ENCODE measurements at regions not wholly inside any gene's neighbourhood (a gene's known extent, or its start where the extent isn't known, plus 50 kb on each side); places are given as distances from the start of the nearest gene placed in this dataset.
"Not testable (repeated sequence)": the region's sequence is repeated elsewhere in the genome, so short reads cannot be mapped to it uniquely, and the experiment has no call there.

DNA sequence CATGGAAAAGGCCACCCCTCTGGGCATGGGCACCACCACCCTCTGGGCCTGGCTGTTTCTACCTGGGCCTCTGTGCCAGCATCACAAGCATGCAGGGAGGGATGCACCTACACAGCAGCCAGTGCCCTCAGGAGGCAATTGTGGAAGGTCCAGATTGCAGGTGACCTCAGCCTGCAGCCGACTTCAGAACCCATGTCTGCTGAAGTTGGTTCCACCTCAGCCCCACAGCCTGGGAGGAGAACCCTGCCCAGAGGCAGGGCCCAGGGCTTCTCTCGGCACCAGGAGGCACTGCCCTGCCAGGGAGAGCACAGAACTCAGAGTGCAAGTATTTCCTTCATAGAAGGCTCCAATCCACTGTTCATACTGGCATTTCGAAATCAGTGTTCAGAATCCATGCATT, 149.8 kb downstream of the TTLL2 start:
- Histone ChIP-seq H3K79me2 (ENCODE audit: low read length) (no peaks in the 10 kb centered on the region), H3K4me2 (ENCODE audit: low read depth, low read length, poor library complexity, severe bottlenecking) (no peak overlapping the region), H3K9ac (ENCODE audit: low read length) (no peak overlapping the region), H3K9me3 (ENCODE audit: low read length) (no peaks in the 10 kb centered on the region), H3K4me3 (ENCODE audit: low read length) (no peak overlapping the region), H3K4me1 (ENCODE audit: low read length) (no peaks in the 10 kb centered on the region), H3K27me3 (ENCODE audit: low read length) (no peaks in the 10 kb centered on the region), H3K9me2 (replicated peaks; ENCODE audit: insufficient read depth, low read length) (no peaks in the 10 kb centered on the region), H2AFZ (ENCODE audit: low read length) (no peak overlapping the region), H4K20me1 (ENCODE audit: insufficient read depth, low read depth, low read length) (no peaks in the 10 kb centered on the region), H3K27ac (ENCODE audit: low read length) (no peak overlapping the region), H3K36me3 (ENCODE audit: insufficient read depth, low read length) (no peaks in the 10 kb centered on the region)
- DNase-seq = no peak

GRCh38 chr6:167475947-167476346, 151.1 kb downstream of the TTLL2 start:
- Histone ChIP-seq H3K27me3 (ENCODE audit: low read length) (no peaks in the 10 kb centered on the region), H3K4me2 (ENCODE audit: low read depth, low read length, poor library complexity, severe bottlenecking) (no peak overlapping the region), H3K27ac (ENCODE audit: low read length) (no peak overlapping the region), H3K4me1 (ENCODE audit: low read length) (no peaks in the 10 kb centered on the region), H3K9me2 (replicated peaks; ENCODE audit: insufficient read depth, low read length) (no peaks in the 10 kb centered on the region), H3K79me2 (ENCODE audit: low read length) (no peaks in the 10 kb centered on the region), H4K20me1 (ENCODE audit: insufficient read depth, low read depth, low read length) (no peaks in the 10 kb centered on the region), H3K9ac (ENCODE audit: low read length) (no peak overlapping the region), H3K36me3 (ENCODE audit: insufficient read depth, low read length) (no peaks in the 10 kb centered on the region), H3K4me3 (ENCODE audit: low read length) (no peak overlapping the region), H3K9me3 (ENCODE audit: low read length) (no peaks in the 10 kb centered on the region), H2AFZ (ENCODE audit: low read length) (no peak overlapping the region)
- no peak for DNase-seq

- no peak overlapping the region for H3K4me2 ChIP-seq (ENCODE audit: low read depth, low read length, poor library complexity, severe bottlenecking)
- DNase-seq = no peak
- no peak overlapping the region for H2AFZ ChIP-seq (ENCODE audit: low read length)
- no peak overlapping the region for H3K9ac ChIP-seq (ENCODE audit: low read length)
- no peaks in the 10 kb centered on the region for H3K9me2 ChIP-seq (replicated peaks; ENCODE audit: insufficient read depth, low read length)
- H3K4me3 ChIP-seq (ENCODE audit: low read length) = no peak overlapping the region
- no peaks in the 10 kb centered on the region for H3K27me3 ChIP-seq (ENCODE audit: low read length)
- H3K9me3 ChIP-seq (ENCODE audit: low read length) = no peaks in the 10 kb centered on the region
- H3K79me2 ChIP-seq (ENCODE audit: low read length) = no peaks in the 10 kb centered on the region
- H3K4me1 ChIP-seq (ENCODE audit: low read length) = no peaks in the 10 kb centered on the region
- H3K27ac ChIP-seq (ENCODE audit: low read length) = no peak overlapping the region
- no peaks in the 10 kb centered on the region for H4K20me1 ChIP-seq (ENCODE audit: insufficient read depth, low read depth, low read length)
- H3K36me3 ChIP-seq (ENCODE audit: insufficient read depth, low read length) = no peaks in the 10 kb centered on the region
These were observed 152.1 kb downstream of the TTLL2 start for GRCh38 chr6:167476844-167477595.

DNA sequence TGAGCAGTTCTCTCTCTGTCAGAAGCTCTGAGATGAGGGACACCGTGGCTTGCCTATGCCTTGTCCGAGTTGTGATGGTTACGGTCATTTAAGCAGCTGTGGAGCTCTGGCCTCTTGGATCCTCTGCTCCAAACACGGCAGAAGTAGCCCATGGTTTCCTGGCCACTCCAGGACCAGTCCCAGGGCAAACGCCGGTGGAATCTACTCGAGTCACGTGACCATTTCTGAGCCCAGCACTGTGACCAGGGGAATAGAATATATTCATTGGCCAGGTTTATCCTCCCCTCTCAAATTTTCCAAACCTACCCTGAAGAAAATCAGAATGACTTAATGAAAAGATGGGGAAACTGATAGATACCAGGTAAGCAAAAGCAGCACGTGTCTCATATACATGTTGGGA, 152.8 kb downstream of the TTLL2 start:
- Histone ChIP-seq H4K20me1 (ENCODE audit: insufficient read depth, low read depth, low read length) (no peaks in the 10 kb centered on the region), H3K4me2 (ENCODE audit: low read depth, low read length, poor library complexity, severe bottlenecking) (no peak overlapping the region), H3K9me2 (replicated peaks; ENCODE audit: insufficient read depth, low read length) (no peaks in the 10 kb centered on the region), H3K27me3 (ENCODE audit: low read length) (no peaks in the 10 kb centered on the region), H3K4me1 (ENCODE audit: low read length) (no peaks in the 10 kb centered on the region), H3K27ac (ENCODE audit: low read length) (no peak overlapping the region), H3K36me3 (ENCODE audit: insufficient read depth, low read length) (no peaks in the 10 kb centered on the region), H3K4me3 (ENCODE audit: low read length) (no peak overlapping the region), H2AFZ (ENCODE audit: low read length) (no peak overlapping the region), H3K79me2 (ENCODE audit: low read length) (no peaks in the 10 kb centered on the region), H3K9me3 (ENCODE audit: low read length) (no peaks in the 10 kb centered on the region), H3K9ac (ENCODE audit: low read length) (no peak overlapping the region)
- no peak for DNase-seq

DNA sequence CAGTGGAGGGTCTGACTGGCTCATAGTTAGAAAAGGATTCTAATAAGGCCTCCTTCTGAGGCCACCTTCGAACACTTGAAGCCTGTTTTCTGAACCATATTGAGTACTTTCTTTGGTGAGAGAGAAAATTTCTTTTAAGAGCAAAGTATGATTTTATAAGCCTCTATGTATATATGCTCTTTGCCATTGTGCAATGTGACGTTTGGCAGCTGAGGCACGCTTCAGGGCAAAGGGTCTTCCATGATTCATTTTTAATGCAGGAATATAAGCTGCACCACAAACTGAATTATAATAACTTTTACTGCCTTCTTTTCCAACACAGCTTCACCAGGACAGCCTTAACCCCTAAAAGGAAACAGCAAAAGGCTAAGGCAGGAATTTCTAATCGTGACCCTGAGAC, 154.4 kb downstream of the TTLL2 start:
- no peak for DNase-seq
- Histone ChIP-seq H3K27me3 (ENCODE audit: low read length) (no peaks in the 10 kb centered on the region), H4K20me1 (ENCODE audit: insufficient read depth, low read depth, low read length) (no peaks in the 10 kb centered on the region), H3K27ac (ENCODE audit: low read length) (no peak overlapping the region), H3K9me3 (ENCODE audit: low read length) (no peaks in the 10 kb centered on the region), H3K9me2 (replicated peaks; ENCODE audit: insufficient read depth, low read length) (no peaks in the 10 kb centered on the region), H2AFZ (ENCODE audit: low read length) (no peak overlapping the region), H3K79me2 (ENCODE audit: low read length) (no peaks in the 10 kb centered on the region), H3K4me2 (ENCODE audit: low read depth, low read length, poor library complexity, severe bottlenecking) (no peak overlapping the region), H3K36me3 (ENCODE audit: insufficient read depth, low read length) (no peaks in the 10 kb centered on the region), H3K4me3 (ENCODE audit: low read length) (no peak overlapping the region), H3K4me1 (ENCODE audit: low read length) (no peaks in the 10 kb centered on the region), H3K9ac (ENCODE audit: low read length) (no peak overlapping the region)

- no peaks in the 10 kb centered on the region for H3K9me2 ChIP-seq (replicated peaks; ENCODE audit: insufficient read depth, low read length)
- H3K4me3 ChIP-seq (ENCODE audit: low read length) = no peak overlapping the region
- H3K79me2 ChIP-seq (ENCODE audit: low read length) = no peaks in the 10 kb centered on the region
- H3K9ac ChIP-seq (ENCODE audit: low read length) = no peak overlapping the region
- no peaks in the 10 kb centered on the region for H3K36me3 ChIP-seq (ENCODE audit: insufficient read depth, low read length)
- no peak overlapping the region for H2AFZ ChIP-seq (ENCODE audit: low read length)
- no peaks in the 10 kb centered on the region for H3K4me1 ChIP-seq (ENCODE audit: low read length)
- no peak overlapping the region for H3K4me2 ChIP-seq (ENCODE audit: low read depth, low read length, poor library complexity, severe bottlenecking)
- no peaks in the 10 kb centered on the region for H4K20me1 ChIP-seq (ENCODE audit: insufficient read depth, low read depth, low read length)
- no peaks in the 10 kb centered on the region for H3K27me3 ChIP-seq (ENCODE audit: low read length)
- no peak overlapping the region for H3K27ac ChIP-seq (ENCODE audit: low read length)
- no peak for DNase-seq
- H3K9me3 ChIP-seq (ENCODE audit: low read length) = no peaks in the 10 kb centered on the region
These were observed 155.2 kb downstream of the TTLL2 start for GRCh38 chr6:167479901-167480648.

DNA sequence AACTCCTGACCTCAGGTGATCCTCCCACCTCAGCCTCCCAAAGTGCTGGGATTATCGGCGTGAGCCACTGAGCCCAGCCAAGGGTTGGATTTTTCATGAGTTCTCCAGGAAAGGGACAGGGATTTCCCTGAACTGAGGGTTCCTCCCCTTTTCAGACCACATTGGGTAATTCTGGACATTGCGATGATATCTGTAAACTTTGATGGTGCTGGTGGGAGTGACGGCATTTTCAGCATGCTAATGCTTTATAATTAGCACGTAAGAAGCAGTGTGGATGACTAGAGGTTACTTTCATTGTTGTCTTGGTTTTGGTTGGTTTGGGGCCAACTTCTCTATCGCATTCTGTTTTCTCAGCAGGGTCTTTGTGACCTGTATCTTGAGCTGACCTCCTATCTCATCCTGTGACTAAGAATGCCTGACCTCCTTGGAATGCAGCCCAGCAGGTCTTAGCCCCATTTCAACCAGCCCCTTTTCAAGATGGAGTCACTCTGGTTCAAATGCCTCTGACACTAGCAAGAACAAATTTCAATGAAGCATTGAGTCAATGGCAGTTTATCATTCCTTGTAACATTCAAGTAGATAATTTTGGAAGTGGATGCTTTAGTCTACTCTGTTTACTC, 156.5 kb downstream of the TTLL2 start:
- no peaks in the 10 kb centered on the region for H3K4me1 ChIP-seq (ENCODE audit: low read length)
- no peaks in the 10 kb centered on the region for H3K27me3 ChIP-seq (ENCODE audit: low read length)
- no peaks in the 10 kb centered on the region for H4K20me1 ChIP-seq (ENCODE audit: insufficient read depth, low read depth, low read length)
- H3K4me2 ChIP-seq (ENCODE audit: low read depth, low read length, poor library complexity, severe bottlenecking) = no peak overlapping the region
- DNase-seq = no peak
- no peaks in the 10 kb centered on the region for H3K9me2 ChIP-seq (replicated peaks; ENCODE audit: insufficient read depth, low read length)
- no peaks in the 10 kb centered on the region for H3K36me3 ChIP-seq (ENCODE audit: insufficient read depth, low read length)
- no peak overlapping the region for H3K9ac ChIP-seq (ENCODE audit: low read length)
- no peak overlapping the region for H3K27ac ChIP-seq (ENCODE audit: low read length)
- H3K4me3 ChIP-seq (ENCODE audit: low read length) = no peak overlapping the region
- H3K9me3 ChIP-seq (ENCODE audit: low read length) = no peaks in the 10 kb centered on the region
- H2AFZ ChIP-seq (ENCODE audit: low read length) = no peak overlapping the region
- no peaks in the 10 kb centered on the region for H3K79me2 ChIP-seq (ENCODE audit: low read length)

DNA sequence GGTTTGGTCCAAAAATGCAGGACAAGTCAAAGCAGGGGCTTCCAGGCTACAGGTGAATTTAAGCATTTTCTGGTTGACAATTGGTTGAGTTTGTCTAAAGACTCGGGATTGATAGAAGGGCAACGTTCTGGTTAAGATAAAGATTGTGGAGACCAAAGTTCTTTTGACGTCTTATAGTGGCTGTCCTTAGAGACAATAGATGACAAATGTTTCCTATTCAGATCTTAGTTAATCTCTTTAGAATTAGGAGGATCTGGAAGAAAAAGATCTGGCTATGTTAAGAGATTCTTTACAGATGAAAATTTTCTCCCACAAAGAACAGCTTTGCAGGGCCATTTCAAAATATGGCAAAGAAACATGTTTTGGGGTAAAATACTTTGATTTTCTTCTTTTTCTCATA, 157.9 kb downstream of the TTLL2 start:
- not testable (repeated sequence) for H3K9me2 ChIP-seq (replicated peaks; ENCODE audit: insufficient read depth, low read length); H3K4me3 ChIP-seq (ENCODE audit: low read length); H3K36me3 ChIP-seq (ENCODE audit: insufficient read depth, low read length); H3K9ac ChIP-seq (ENCODE audit: low read length); DNase-seq; H3K27ac ChIP-seq (ENCODE audit: low read length); H3K79me2 ChIP-seq (ENCODE audit: low read length); H3K4me2 ChIP-seq (ENCODE audit: low read depth, low read length, poor library complexity, severe bottlenecking); H3K9me3 ChIP-seq (ENCODE audit: low read length); H3K4me1 ChIP-seq (ENCODE audit: low read length); H2AFZ ChIP-seq (ENCODE audit: low read length); H3K27me3 ChIP-seq (ENCODE audit: low read length); H4K20me1 ChIP-seq (ENCODE audit: insufficient read depth, low read depth, low read length)

Measured in Karpas-422 (cell line).